SH-SY5Y (cell line): ENCODE measurements at regions not wholly inside any gene's neighbourhood (a gene's known extent, or its start where the extent isn't known, plus 50 kb on each side); places are given as distances from the start of the nearest gene placed in this dataset.

Experiments used
- GATA2 ChIP-seq: IDR thresholded peaks from 2 replicates; pipeline ENCODE4 v1.6.1; 2011; ENCODE audit warnings: mild to moderate bottlenecking, low read depth, low read length
- GATA3 ChIP-seq: IDR thresholded peaks from 2 replicates; pipeline ENCODE4 v1.6.1; 2011; ENCODE audit warnings: low read depth, mild to moderate bottlenecking, low read length, moderate library complexity

- no peak for TF ChIP-seq GATA2
Observed at GRCh38 chr1:37113285-37113997, 79.1 kb upstream of the GRIK3 start.

- TF ChIP-seq GATA3 (no peak), GATA2 (no peak)
Observed at GRCh38 chr1:37118790-37119189, 84.5 kb upstream of the GRIK3 start.

- TF ChIP-seq GATA3: no peak
- TF ChIP-seq GATA2: no peak
Observed at GRCh38 chr1:37120279-37120678, 86.0 kb upstream of the GRIK3 start.

GRCh38 chr1:37123276-37124115, 89.2 kb upstream of the GRIK3 start:
- TF ChIP-seq GATA2 (no peak), GATA3 (no peak)

- TF ChIP-seq GATA3 (no peak), GATA2 (no peak)
Observed at GRCh38 chr1:37124501-37124900, 90.2 kb upstream of the GRIK3 start.

GRCh38 chr1:37125295-37125694, 91.0 kb upstream of the GRIK3 start:
- TF ChIP-seq GATA2 (no peak), GATA3 (no peak)

- TF ChIP-seq GATA3 (no peak), GATA2 (no peak)
Observed at GRCh38 chr1:37127254-37127748, 93.0 kb upstream of the GRIK3 start.

GRCh38 chr1:37128091-37128490, 93.8 kb upstream of the GRIK3 start:
- TF ChIP-seq GATA3 (no peak), GATA2 (no peak)

GRCh38 chr1:37130221-37130948, 96.1 kb upstream of the GRIK3 start:
- TF ChIP-seq GATA3 (no peak), GATA2 (no peak)

- TF ChIP-seq GATA3 (no peak), GATA2 (no peak)
Observed at GRCh38 chr1:37131281-37131680, 97.0 kb upstream of the GRIK3 start.

- TF ChIP-seq GATA2: no peak
- no peak for TF ChIP-seq GATA3
Observed at GRCh38 chr1:37133276-37134145, 99.2 kb upstream of the GRIK3 start.

GRCh38 chr1:37134599-37134998, 100.3 kb upstream of the GRIK3 start:
- TF ChIP-seq GATA2 (no peak), GATA3 (no peak)

GRCh38 chr1:37135032-37135431, 100.7 kb upstream of the GRIK3 start:
- TF ChIP-seq GATA3 (no peak), GATA2 (no peak)

- TF ChIP-seq GATA3: no peak
- TF ChIP-seq GATA2: no peak
Observed at GRCh38 chr1:37137014-37137413, 102.7 kb upstream of the GRIK3 start.
